ENCODE measurements at regions not wholly inside any gene's neighbourhood (a gene's known extent, or its start where the extent isn't known, plus 50 kb on each side); places are given as distances from the start of the nearest gene placed in this dataset.

- no peak for TF ChIP-seq CTCF (IDR thresholded peaks at IDR 0.05)
- no peak for TF ChIP-seq POLR2A (IDR thresholded peaks at IDR 0.05)
Measured at GRCh38 chr18:33878213-33878612, 300.2 kb downstream of the ASXL3 start.

Measured in body of pancreas (tissue), 4 donors.